Effector memory CD8-positive, alpha-beta T cell (primary cell): ENCODE measurements at regions not wholly inside any gene's neighbourhood (a gene's known extent, or its start where the extent isn't known, plus 50 kb on each side); places are given as distances from the start of the nearest gene placed in this dataset.
"Not testable (repeated sequence)": the region's sequence is repeated elsewhere in the genome, so short reads cannot be mapped to it uniquely, and the experiment has no call there.

ENCODE experiments used
- ATAC-seq: fragments of 150-1000 bp; cut with Tn5 transposase; replicated peaks from 2 replicates; pipeline ENCODE4 v1.10.0; 2021; ENCODE audit warnings: mild to moderate bottlenecking, moderate library complexity
- DNase-seq, 3 experiments: peaks; one replicate each; pipeline ENCODE4 v3.0.0; 2021
- H3K27ac Mint-ChIP-seq, 2 donors: one replicate each; pipeline ENCODE4 v1.8.0; 2022; ENCODE audit warnings: mild to moderate bottlenecking in 2 of 2, mixed read lengths in 2 of 2, moderate library complexity in 2 of 2
- H3K27me3 Mint-ChIP-seq, 2 donors: one replicate each; pipeline ENCODE4 v1.8.0; 2022; ENCODE audit warnings: mixed read lengths in 2 of 2
- H3K36me3 Mint-ChIP-seq: one replicate; pipeline ENCODE4 v1.8.0; 2022; ENCODE audit warnings: mild to moderate bottlenecking, moderate library complexity, mixed read lengths; ENCODE audit not compliant: insufficient read depth
- H3K4me1 Mint-ChIP-seq, 2 donors: one replicate each; pipeline ENCODE4 v1.8.0; 2022; ENCODE audit warnings: low read depth in 2 of 2, mixed read lengths in 2 of 2
- H3K4me3 Mint-ChIP-seq, 2 donors: one replicate each; pipeline ENCODE4 v1.8.0; 2022; ENCODE audit warnings: mild to moderate bottlenecking in 2 of 2, mixed read lengths in 2 of 2, moderate library complexity in 2 of 2
- H3K9me3 Mint-ChIP-seq, 2 donors: one replicate each; pipeline ENCODE4 v1.8.0; 2022; ENCODE audit warnings: mixed read lengths in 2 of 2

DNA sequence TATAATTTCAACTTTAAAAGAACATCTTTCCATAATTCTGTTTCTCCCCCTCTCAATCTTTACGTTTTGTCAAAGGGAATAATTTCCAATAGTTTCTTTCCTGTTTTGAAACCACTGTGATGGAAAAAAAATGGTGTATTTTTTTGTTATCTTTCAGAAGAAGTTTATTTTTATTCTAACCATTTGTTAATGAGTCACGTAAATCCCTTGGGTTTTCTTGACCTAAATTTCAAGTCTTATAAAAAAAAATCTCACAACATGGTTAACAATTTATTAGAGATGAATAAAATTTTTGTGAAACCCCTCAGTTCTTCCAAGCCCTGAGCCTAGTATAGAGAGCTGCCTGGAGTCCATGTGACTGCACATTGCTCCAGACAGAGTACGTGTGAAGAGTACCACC is 106.1 kb upstream of the FBXL17 start:
- Mint-ChIP-seq H3K36me3 (no peaks in the 10 kb centered on the region), H3K27me3 (peaks cover 33 to 38% of the 10 kb centered on the region in 2 donors), H3K4me1 (no peaks in the 10 kb centered on the region), H3K4me3 (no peak overlapping the region), H3K9me3 (peaks cover 0 to 2% of the 10 kb centered on the region in 2 donors), H3K27ac (no peak overlapping the region)
- ATAC-seq (no peak), DNase-seq (no peak)

DNA sequence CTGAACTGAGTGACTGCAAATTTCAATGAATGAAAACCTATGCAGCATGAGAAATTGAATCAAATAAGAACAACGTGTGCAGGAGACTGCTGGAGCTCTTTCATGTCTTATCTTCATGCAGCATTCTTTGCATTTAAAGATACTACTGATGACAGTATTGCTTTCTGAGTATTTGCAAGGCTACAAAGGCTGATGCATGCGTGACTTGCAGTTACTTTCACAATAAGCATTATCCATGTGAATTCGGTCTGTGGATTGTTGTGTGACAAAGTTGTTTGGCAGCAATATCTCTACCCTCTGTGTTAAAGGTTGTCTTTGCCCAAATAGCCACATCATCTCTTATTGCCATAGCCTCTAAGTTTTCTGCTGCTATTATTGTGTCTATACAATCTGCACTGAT is 102.1 kb upstream of the FBXL17 start:
- H3K36me3 Mint-ChIP-seq: no peaks in the 10 kb centered on the region
- H3K27ac Mint-ChIP-seq: no peak overlapping the region
- H3K4me3 Mint-ChIP-seq: no peak overlapping the region
- peaks cover 0 to 2% of the 10 kb centered on the region in 2 donors for H3K9me3 Mint-ChIP-seq
- peaks cover 17 to 18% of the 10 kb centered on the region in 2 donors for H3K27me3 Mint-ChIP-seq
- H3K4me1 Mint-ChIP-seq: no peaks in the 10 kb centered on the region
- DNase-seq (no peak), ATAC-seq (no peak)

DNA sequence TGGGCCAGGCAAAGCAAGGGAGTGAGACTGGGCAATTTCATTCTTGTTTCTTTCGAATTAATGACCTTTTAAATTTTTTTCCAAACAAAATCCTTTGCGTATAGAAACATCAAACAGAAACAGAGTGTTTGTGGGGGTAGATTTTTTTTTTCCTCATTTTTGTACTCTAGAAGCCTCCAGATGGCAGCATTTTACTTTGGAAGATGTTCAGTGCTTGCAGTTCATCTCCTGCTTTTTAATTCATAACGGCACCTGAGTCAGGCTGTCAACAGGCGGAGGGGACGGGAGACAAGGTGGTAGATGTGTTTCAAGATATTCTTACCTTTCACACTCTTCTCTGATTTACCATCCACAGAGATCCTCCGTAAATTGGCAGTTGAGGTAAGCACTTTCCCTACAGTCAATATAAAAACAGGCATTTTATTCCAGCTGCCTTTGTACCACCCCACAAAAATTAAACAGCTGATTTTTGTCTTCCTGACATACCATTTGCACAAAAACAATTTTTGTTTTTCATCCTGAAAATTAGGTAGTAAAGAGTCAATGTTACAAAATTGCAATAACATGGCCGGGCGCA is 99.5 kb upstream of the FBXL17 start:
- no peaks in the 10 kb centered on the region for H3K9me3 Mint-ChIP-seq

DNA sequence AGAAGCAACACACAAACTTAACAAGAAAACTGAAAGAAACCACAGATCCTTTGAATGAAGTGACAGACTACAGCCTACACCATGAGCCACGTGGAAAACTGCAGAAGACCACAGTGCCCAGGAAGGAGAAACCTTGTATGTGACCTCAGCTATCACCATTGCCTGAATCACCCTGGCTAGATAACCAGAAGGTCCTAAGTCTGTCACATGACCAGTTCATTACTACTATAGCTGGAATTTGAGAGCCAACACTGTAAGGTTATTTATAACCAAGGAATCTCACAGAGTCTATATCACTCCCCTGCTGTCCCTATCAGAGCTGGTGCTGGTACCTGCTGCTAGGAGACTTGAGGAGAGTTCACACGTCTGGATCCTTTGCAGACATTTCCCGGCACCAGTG is 90.3 kb upstream of the FBXL17 start:
- Mint-ChIP-seq H3K36me3 (no peaks in the 10 kb centered on the region), H3K27me3 (peaks cover 20 to 33% of the 10 kb centered on the region in 2 donors), H3K4me1 (no peaks in the 10 kb centered on the region), H3K4me3 (no peak overlapping the region), H3K9me3 (no peaks in the 10 kb centered on the region), H3K27ac (no peak overlapping the region)
- ATAC-seq (no peak), DNase-seq (no peak)

More for the DNA sequence above, 99.5 kb upstream of the FBXL17 start:
- Mint-ChIP-seq H3K36me3 (no peaks in the 10 kb centered on the region), H3K27ac (no peak overlapping the region), H3K27me3 (peaks cover 0 to 6% of the 10 kb centered on the region in 2 donors), H3K4me1 (no peaks in the 10 kb centered on the region), H3K4me3 (no peak overlapping the region)
- ATAC-seq: no peak
- no peak for DNase-seq

DNA sequence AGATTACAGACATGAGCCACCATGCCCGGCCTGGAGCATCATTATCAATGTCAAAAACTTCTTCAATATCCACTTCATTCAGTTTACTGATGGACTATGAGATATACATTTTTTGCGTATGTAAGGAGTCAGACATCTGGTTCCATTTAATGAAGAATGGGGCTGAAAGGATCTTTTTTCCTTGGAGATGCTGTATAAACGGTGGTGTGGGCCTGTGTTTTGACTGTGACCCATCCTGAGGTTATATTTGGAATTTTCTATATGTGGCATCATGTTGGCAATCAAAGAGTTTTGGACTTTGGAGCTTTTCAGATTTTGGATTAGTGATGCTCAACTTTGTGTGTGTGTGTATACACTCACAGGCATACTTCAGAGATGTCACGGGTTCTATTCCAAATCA is 85.7 kb upstream of the FBXL17 start:
- H3K36me3 Mint-ChIP-seq: no peaks in the 10 kb centered on the region
- H3K27me3 Mint-ChIP-seq: peaks cover 12 to 29% of the 10 kb centered on the region in 2 donors
- H3K4me1 Mint-ChIP-seq: no peaks in the 10 kb centered on the region
- H3K27ac Mint-ChIP-seq: no peak overlapping the region
- ATAC-seq: no peak
- H3K4me3 Mint-ChIP-seq: no peak overlapping the region
- DNase-seq: no peak
- H3K9me3 Mint-ChIP-seq: no peaks in the 10 kb centered on the region

DNA sequence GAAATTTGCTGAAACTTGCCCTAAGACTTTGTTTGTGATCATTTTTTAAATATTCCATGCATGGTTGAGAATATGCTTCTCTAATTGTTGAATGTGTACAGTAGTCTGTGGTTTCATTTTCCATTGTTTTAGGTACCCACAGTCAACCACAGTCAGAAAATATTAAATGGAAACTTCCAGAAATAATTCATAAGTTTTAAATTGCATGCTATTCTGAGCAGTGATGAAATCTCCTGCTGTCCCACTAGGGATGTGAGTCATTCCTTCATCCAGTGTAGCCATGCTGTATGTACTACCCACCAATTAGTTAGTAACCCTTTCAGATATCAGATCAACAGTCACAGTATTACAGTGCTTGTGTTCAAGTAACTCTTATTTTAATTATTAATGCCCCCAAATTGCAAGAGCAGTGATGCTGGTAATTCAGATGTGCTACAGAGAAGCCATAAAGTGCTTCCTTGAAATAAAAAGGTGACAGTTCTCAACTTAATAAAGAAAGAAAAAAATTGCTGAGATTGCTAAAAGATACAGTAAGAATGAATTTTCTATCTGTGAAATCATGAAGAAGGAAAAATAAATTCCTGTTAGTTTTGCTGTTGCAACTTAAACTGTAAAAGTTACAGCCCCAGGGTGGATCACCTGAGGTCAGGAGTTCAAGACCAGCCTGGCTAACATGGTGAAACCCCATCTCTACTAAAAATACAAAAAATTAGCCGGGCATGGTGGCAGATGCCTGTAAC is 79.9 kb upstream of the FBXL17 start:
- Mint-ChIP-seq H3K27ac (no peak overlapping the region), H3K4me1 (no peaks in the 10 kb centered on the region), H3K4me3 (no peak overlapping the region), H3K9me3 (no peaks in the 10 kb centered on the region), H3K36me3 (no peaks in the 10 kb centered on the region), H3K27me3 (peaks cover 11 to 27% of the 10 kb centered on the region in 2 donors)
- DNase-seq (no peak), ATAC-seq (no peak)

DNA sequence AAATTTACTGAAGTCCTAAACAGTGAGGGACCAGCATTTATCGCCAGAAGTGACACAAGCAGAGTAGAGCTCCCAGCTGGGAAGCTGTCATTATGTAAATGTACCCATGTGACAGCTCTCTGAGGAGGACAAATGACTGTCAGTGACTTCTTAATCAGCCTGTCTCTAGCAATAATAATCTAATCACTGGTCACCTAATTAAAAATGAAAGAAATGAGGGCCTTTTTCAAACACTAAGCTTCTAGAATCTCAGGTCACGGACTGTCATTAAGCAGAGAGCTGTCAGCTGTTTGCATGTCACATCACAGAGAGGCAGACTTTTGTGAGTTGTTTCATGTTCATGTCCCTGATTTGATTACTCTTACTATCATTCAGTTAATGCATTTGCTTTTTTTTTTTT is 77.9 kb upstream of the FBXL17 start:
- no peak overlapping the region for H3K27ac Mint-ChIP-seq
- H3K9me3 Mint-ChIP-seq: no peaks in the 10 kb centered on the region
- H3K27me3 Mint-ChIP-seq: peaks cover 6 to 29% of the 10 kb centered on the region in 2 donors
- DNase-seq: no peak
- no peak for ATAC-seq
- no peak overlapping the region for H3K4me3 Mint-ChIP-seq
- H3K36me3 Mint-ChIP-seq: no peaks in the 10 kb centered on the region
- H3K4me1 Mint-ChIP-seq: no peaks in the 10 kb centered on the region

DNA sequence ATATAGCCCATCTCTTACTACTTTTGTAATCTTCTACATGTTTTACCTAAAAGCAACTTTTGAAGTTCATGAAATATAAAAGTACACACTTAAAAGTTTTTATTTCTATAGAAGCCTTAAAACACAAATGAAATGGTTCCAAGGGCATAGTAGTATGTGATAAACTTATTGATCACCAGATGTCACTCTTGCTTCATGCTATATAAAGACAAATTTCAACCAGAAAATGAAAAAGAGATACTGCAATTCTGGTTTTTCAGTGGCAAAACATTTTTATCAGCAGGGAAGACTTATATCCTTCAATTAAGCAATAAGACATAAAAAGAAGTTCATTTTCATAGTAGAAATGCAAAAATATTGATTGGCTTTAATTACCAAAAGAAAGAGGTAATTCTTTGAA is 69.4 kb upstream of the FBXL17 start:
- no peak for ATAC-seq
- Mint-ChIP-seq H3K4me1 (no peaks in the 10 kb centered on the region), H3K27ac (no peak overlapping the region), H3K36me3 (no peaks in the 10 kb centered on the region), H3K9me3 (peaks cover 2 to 10% of the 10 kb centered on the region in 2 donors), H3K27me3 (peaks cover 0 to 10% of the 10 kb centered on the region in 2 donors), H3K4me3 (no peak overlapping the region)
- DNase-seq: no peak

DNA sequence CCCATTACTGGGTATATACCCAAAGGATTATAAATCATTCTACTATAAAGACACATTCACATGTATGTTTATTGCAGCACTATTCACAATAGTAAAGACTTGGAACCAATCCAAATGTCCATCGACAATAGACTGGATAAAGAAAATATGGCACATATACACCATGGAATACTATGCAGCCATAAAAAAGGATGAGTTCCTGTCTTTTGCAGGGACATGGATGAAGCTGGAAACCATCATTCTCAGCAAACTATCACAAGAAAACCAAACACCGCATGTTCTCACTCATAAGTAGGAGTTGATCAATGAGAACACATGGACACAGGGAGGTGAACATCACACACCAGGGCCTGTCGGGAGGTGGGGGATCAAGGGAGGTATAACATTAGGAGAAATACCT is 62.2 kb upstream of the FBXL17 start:
- H3K27ac Mint-ChIP-seq, H3K4me1 Mint-ChIP-seq, H3K4me3 Mint-ChIP-seq, H3K36me3 Mint-ChIP-seq, H3K27me3 Mint-ChIP-seq, ATAC-seq, DNase-seq, H3K9me3 Mint-ChIP-seq: not testable (repeated sequence)

DNA sequence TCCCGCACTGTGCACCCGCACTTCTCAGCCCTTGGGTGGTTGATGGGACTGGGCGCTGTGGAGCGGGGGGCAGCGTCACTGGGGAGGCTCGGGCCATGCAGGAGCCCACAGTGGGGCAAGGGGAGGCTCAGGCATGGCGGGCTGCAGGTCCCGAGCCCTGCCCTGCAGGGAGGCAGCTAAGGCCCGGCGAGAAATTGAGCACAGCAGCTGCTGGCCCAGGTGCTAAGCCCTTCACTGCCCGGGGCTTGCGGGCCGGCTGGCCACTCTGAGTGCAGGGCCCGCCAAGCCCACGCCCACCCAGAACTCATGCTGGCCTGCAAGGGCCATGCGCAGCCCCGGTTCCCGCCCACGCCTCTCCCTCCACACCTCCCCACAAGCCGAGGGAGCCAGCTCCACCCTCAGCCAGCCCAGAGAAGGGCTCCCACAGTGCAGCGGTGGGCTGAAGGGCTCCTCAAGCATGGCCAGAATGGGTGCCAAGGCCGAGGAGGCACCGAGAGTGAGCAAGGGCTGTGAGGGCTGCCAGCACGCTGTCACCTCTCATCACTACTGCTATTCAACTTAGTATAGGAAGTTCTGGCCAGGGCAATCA is 60.3 kb upstream of the FBXL17 start:
- H3K27me3 Mint-ChIP-seq: peaks cover 0 to 11% of the 10 kb centered on the region in 2 donors
- not testable (repeated sequence) for H3K27ac Mint-ChIP-seq, H3K36me3 Mint-ChIP-seq, H3K9me3 Mint-ChIP-seq, ATAC-seq, DNase-seq, H3K4me3 Mint-ChIP-seq, H3K4me1 Mint-ChIP-seq

DNA sequence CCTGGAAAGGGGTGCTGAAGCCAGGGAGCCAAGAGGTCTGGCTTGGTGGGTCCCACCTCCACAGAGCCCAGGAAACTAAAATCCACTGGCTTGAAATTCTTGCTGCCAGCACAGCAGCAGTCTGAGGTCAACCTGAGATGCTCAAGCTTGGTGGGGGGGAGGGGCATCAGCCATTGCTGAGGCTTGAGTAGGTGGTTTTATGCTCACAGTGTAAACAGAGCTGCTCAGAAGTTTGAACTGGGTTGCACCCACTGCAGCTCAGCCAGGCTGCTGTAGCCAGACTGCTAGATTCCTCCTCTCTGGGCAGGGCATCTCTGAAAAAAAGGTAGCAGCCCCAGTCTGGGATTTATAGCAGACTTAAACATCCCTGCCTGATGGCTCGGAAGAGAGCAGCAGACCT is 55.5 kb upstream of the FBXL17 start:
- DNase-seq (no peak), ATAC-seq (no peak)
- Mint-ChIP-seq H3K36me3 (no peaks in the 10 kb centered on the region), H3K9me3 (no peaks in the 10 kb centered on the region), H3K27me3 (peaks cover 6 to 17% of the 10 kb centered on the region in 2 donors), H3K4me1 (no peaks in the 10 kb centered on the region), H3K27ac (no peak overlapping the region), H3K4me3 (no peak overlapping the region)

DNA sequence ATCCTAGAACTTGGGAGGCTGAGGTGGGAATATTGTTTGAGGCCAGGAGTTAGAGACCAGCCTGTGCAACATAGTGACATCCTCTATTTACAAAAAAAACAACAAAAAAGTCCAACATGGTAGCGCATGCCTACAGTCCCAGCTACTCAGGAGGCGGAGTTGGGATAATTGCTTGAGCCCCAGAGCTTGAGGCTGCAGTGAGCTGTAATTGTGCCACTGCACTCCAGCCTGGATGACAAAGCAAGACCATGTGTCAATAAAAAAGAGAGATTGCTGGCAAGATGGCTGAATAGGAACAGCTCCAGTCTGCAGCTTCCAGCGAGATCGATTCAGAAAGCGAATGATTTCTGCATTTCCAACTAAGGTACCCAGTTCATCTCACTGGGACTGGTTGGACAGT is 54.8 kb upstream of the FBXL17 start:
- H3K9me3 Mint-ChIP-seq: no peaks in the 10 kb centered on the region
- H3K4me3 Mint-ChIP-seq: no peak overlapping the region
- ATAC-seq (no peak), DNase-seq (no peak)
- no peaks in the 10 kb centered on the region for H3K36me3 Mint-ChIP-seq
- H3K27ac Mint-ChIP-seq: no peak overlapping the region
- no peaks in the 10 kb centered on the region for H3K4me1 Mint-ChIP-seq
- H3K27me3 Mint-ChIP-seq: peaks cover 9 to 17% of the 10 kb centered on the region in 2 donors

DNA sequence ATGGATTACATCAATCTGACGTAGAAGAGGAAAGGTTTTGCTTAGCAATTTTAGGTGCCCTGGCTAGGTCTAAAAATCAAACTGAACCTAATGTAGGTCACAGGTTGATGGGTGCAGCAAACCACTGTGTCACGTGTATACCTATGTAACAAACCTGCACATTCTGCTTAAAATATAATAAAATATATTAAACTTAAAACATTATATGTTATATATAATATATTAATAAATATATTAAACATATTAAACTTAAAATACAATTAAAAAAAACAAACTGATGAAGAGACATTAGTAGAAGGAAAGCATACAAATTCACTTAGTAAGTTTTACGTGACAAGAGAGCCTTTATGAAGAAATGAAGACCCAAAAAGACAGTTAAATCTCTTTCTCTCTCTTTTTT is 51.7 kb upstream of the FBXL17 start:
- no peak overlapping the region for H3K27ac Mint-ChIP-seq
- no peak for DNase-seq
- H3K36me3 Mint-ChIP-seq: no peaks in the 10 kb centered on the region
- peaks cover 19 to 25% of the 10 kb centered on the region in 2 donors for H3K27me3 Mint-ChIP-seq
- H3K4me3 Mint-ChIP-seq: no peak overlapping the region
- no peaks in the 10 kb centered on the region for H3K9me3 Mint-ChIP-seq
- no peaks in the 10 kb centered on the region for H3K4me1 Mint-ChIP-seq
- ATAC-seq: no peak

DNA sequence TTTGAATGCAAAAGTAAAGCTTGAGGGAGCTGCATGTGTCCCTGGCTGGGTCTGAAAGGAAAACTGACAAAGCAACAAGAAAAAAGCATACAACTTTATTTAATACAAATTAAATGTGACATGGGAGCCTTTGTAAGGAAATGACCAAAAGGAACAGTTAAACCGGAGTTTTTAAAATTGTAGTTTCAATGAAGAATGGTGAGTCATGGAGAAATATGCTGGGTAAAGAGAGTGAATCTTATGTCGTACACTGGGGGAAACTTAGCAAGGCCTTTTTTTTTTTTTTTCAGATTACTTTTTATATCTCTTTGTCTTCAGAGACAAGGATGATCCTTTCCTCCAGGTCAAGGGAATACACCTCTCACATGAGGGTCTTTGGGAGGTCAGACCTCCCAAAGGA is 50.1 kb upstream of the FBXL17 start:
- H3K9me3 Mint-ChIP-seq: no peaks in the 10 kb centered on the region
- no peaks in the 10 kb centered on the region for H3K4me1 Mint-ChIP-seq
- ATAC-seq: no peak
- peaks cover 31 to 40% of the 10 kb centered on the region in 2 donors for H3K27me3 Mint-ChIP-seq
- H3K27ac Mint-ChIP-seq: no peak overlapping the region
- H3K4me3 Mint-ChIP-seq: no peak overlapping the region
- DNase-seq: no peak
- no peaks in the 10 kb centered on the region for H3K36me3 Mint-ChIP-seq
